HepG2 (cell line): ENCODE measurements at regions not wholly inside any gene's neighbourhood (a gene's known extent, or its start where the extent isn't known, plus 50 kb on each side); places are given as distances from the start of the nearest gene placed in this dataset.

ENCODE experiments used
- ATAC-seq: fragments of 200-7000 bp; cut with Tn5 transposase; 3 replicates; pipeline ENCODE4 v1.9.1; 2020; ENCODE audit warnings: mild to moderate bottlenecking, moderate library complexity
- BruUV-seq: library from RNA; stranded (reverse); fragments of 400-500 nt; replicated peaks from 2 replicates; lab custom pipeline; 2021; lab: Mats Ljungman, UMichigan
- CTCF ChIA-PET: fragments of 300-600 bp; formaldehyde crosslinking; extraction: SDS; loops from one replicate; lab custom pipeline; 2021; ENCODE audit warnings: low total read pairs, inconsistent platforms, low intra/inter-chr PET ratio; lab: Yijun Ruan, JAX
- POLR2A ChIA-PET: fragments of 350-600 bp; sonication (Branson Sonifier 250); formaldehyde crosslinking; loops from one replicate; lab custom pipeline; 2020; ENCODE audit warnings: antibody characterized with exemption, inconsistent platforms; lab: Yijun Ruan, JAX
- DNase-seq: peaks from one replicate; pipeline ENCODE4 v3.0.0-alpha.2; 2015; ENCODE audit warnings: low spot score
- FAIRE-seq: peaks from 3 replicates; lab custom pipeline; 2011; peaks lifted over from hg19 to GRCh38; lab: Jason Lieb, UNC
- H2AFZ ChIP-seq: one replicate; pipeline ENCODE4 v1.6.1; 2011; ENCODE audit warnings: low read length, inconsistent platforms
- H3K27ac ChIP-seq: fragments of 300-600 bp; 3 replicates; pipeline ENCODE4 v1.8.0; 2011; ENCODE audit warnings: mixed run types, mild to moderate bottlenecking, mixed read lengths, low read length, inconsistent platforms; ENCODE audit not compliant: insufficient read depth; ENCODE audit errors: extremely low read length
- H3K27me3 ChIP-seq, 2 experiments: fragments of 200-600 bp in 1 of 2; 2 replicates in 1 of 2; 3 replicates in 1 of 2; pipeline versions ENCODE4 v1.6.0 to v1.8.0; 2011; ENCODE audit warnings: low read length in 2 of 2, mild to moderate bottlenecking in 2 of 2, moderate library complexity in 2 of 2, inconsistent platforms in 1 of 2; ENCODE audit not compliant: insufficient read depth in 2 of 2, control insufficient read depth in 1 of 2
- H3K36me3 ChIP-seq, 2 experiments: fragments of 200-600 bp in 1 of 2; replicated peaks in 1 of 2; 2 replicates in 1 of 2; 3 replicates in 1 of 2; pipeline versions ENCODE4 v1.5.1 to v1.8.0; 2011; ENCODE audit warnings: low read length in 2 of 2, inconsistent platforms in 1 of 2; ENCODE audit not compliant: insufficient read depth in 2 of 2, control insufficient read depth in 1 of 2
- H3K4me1 ChIP-seq: 2 replicates; pipeline ENCODE4 v1.5.1; 2012; ENCODE audit warnings: low read length, inconsistent platforms; ENCODE audit not compliant: insufficient read depth
- H3K4me2 ChIP-seq: 2 replicates; pipeline ENCODE4 v1.6.0; 2011; ENCODE audit warnings: low read depth, low read length, inconsistent platforms
- H3K4me3 ChIP-seq, 3 experiments: fragments of 200-600 bp in 1 of 3; sonication (generic), shearing (Covaris generic) in 1 of 3; replicated peaks in 1 of 3; 2 replicates each; pipeline ENCODE4 v1.5.1; 2011 to 2016; ENCODE audit warnings: low read length in 3 of 3, inconsistent platforms in 2 of 3, low read depth in 2 of 3, mild to moderate bottlenecking in 2 of 3, control low read depth in 1 of 3, mixed read lengths in 1 of 3; ENCODE audit not compliant: insufficient read depth in 1 of 3
- H3K79me2 ChIP-seq: one replicate; pipeline ENCODE4 v1.6.1; 2011; ENCODE audit warnings: low read length, inconsistent platforms; ENCODE audit not compliant: insufficient read depth
- H3K9ac ChIP-seq: 2 replicates; pipeline ENCODE4 v1.6.0; 2011; ENCODE audit warnings: mild to moderate bottlenecking, low read depth, low read length, inconsistent platforms; ENCODE audit not compliant: insufficient read depth
- H3K9me3 ChIP-seq: 2 replicates; pipeline ENCODE4 v1.5.1; 2012; ENCODE audit warnings: mild to moderate bottlenecking, low read length
- H4K20me1 ChIP-seq: 2 replicates; pipeline ENCODE4 v1.6.0; 2011; ENCODE audit warnings: inconsistent platforms, mild to moderate bottlenecking, low read length, moderate library complexity; ENCODE audit not compliant: insufficient read depth
- FLYWCH1 ChIP-seq: sonication (generic); formaldehyde crosslinking; IDR thresholded peaks from 2 replicates; pipeline ENCODE4 v1.8.1; 2023; ENCODE audit warnings: mild to moderate bottlenecking, missing genetic modification reagents
- GATAD2A ChIP-seq: IDR thresholded peaks from 2 replicates; pipeline ENCODE4 v1.6.1; 2016
- JARID2 ChIP-seq: sonication (generic); formaldehyde crosslinking; IDR thresholded peaks from 2 replicates; pipeline ENCODE4 v1.8.1; 2023; ENCODE audit warnings: missing genetic modification reagents, inconsistent platforms; ENCODE audit not compliant: insufficient replicate concordance
- XBP1 ChIP-seq: sonication (generic); formaldehyde crosslinking; IDR thresholded peaks from 2 replicates; pipeline ENCODE4 v1.5.0; 2020; ENCODE audit warnings: missing genetic modification reagents
- ZHX2 ChIP-seq, 2 experiments: sonication (generic) in 1 of 2; formaldehyde crosslinking in 1 of 2; IDR thresholded peaks; 2 replicates each; pipeline versions ENCODE4 v1.6.1 to v1.9.0; 2014 to 2022; ENCODE audit warnings: antibody characterized with exemption in 1 of 2, borderline replicate concordance in 1 of 2, inconsistent platforms in 1 of 2, low read depth in 1 of 2, missing genetic modification reagents in 1 of 2
- ZNF101 ChIP-seq: sonication (generic); formaldehyde crosslinking; IDR thresholded peaks from 2 replicates; pipeline ENCODE4 v1.4.0; 2020; ENCODE audit warnings: mild to moderate bottlenecking, low read depth, missing genetic modification reagents, borderline replicate concordance
- ZNF362 ChIP-seq: sonication (generic); formaldehyde crosslinking; IDR thresholded peaks from 2 replicates; pipeline ENCODE4 v1.4.0; 2020; ENCODE audit warnings: missing genetic modification reagents, mild to moderate bottlenecking, borderline replicate concordance
- ZNF562 ChIP-seq: sonication (generic); formaldehyde crosslinking; IDR thresholded peaks from 2 replicates; pipeline ENCODE4 v1.8.0; 2022; ENCODE audit warnings: missing genetic modification reagents, borderline replicate concordance
- ZNF577 ChIP-seq: sonication (generic); formaldehyde crosslinking; IDR thresholded peaks from 2 replicates; pipeline ENCODE4 v1.4.0; 2020; ENCODE audit warnings: mild to moderate bottlenecking, low read depth, missing genetic modification reagents, borderline replicate concordance
- ZNF580 ChIP-seq: IDR thresholded peaks from 2 replicates; pipeline ENCODE4 v1.6.1; 2016; ENCODE audit warnings: low read depth, borderline replicate concordance
- ZNF605 ChIP-seq: sonication (generic); formaldehyde crosslinking; IDR thresholded peaks from 2 replicates; pipeline ENCODE4 v1.8.0; 2022; ENCODE audit warnings: mild to moderate bottlenecking, missing genetic modification reagents
- ZNF784 ChIP-seq: sonication (generic); formaldehyde crosslinking; IDR thresholded peaks from 2 replicates; pipeline ENCODE4 v1.5.1; 2020; ENCODE audit warnings: missing genetic modification reagents, mild to moderate bottlenecking, borderline replicate concordance
- ZNF800 ChIP-seq: sonication (generic); formaldehyde crosslinking; IDR thresholded peaks from 2 replicates; pipeline ENCODE4 v1.4.0; 2020; ENCODE audit warnings: missing genetic modification reagents
- WGBS: methylation state at CpG from one replicate; pipeline ENCODE4 v1.1.6; 2017; ENCODE audit warnings: low lambda C conversion rate; 5-methylcytosine and 5-hydroxymethylcytosine counted together
- in situ Hi-C: cut with HindIII; loops from 2 replicates; pipeline ENCODE4 v1.10.0; 2017; ENCODE audit warnings: low pct_unique_long_range_greater_than_20kb; ENCODE audit not compliant: extremely low pct_ligation_motif_present
- intact Hi-C: fragments of 100-400 bp; cut with micrococcal nuclease; formaldehyde crosslinking; loops from one replicate; pipeline ENCODE4 v1.10.0; 2022; ENCODE audit not compliant: unreplicated experiment

DNA sequence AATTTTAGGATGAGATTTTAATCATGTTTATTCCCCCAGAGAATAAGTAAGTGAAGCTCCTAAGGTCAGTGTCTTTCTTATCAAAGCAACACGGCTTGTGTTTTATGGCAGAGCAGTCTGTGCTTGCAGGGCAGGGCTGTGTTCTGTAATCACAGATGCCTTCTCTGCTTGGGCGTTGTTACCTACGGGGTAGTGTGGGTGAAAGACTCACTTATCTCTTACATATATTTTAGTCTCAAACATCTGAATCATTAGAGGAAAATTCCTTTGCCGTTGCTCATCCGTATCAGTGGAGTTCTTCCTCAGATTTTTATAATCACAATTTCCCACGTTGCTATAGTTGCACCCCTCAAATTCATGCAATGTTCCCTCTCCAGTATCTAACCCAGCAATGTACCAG is 271.7 kb upstream of the MEIS2 start (continued):
- TF ChIP-seq ZNF580 (CRISPR knock-in tag) (no peak), JARID2 (CRISPR knock-in tag) (no peak), FLYWCH1 (CRISPR knock-in tag) (no peak), GATAD2A (CRISPR knock-in tag) (no peak), ZHX2 (IDR thresholded peaks at IDR 0.05; ENCODE audit: low read depth) (no peak), ZHX2 (CRISPR knock-in tag; IDR thresholded peaks at IDR 0.05; ENCODE audit: borderline replicate concordance) (no peak)

GRCh38 chr15:37375519-37375918 is 275.2 kb upstream of the MEIS2 start:
- Histone ChIP-seq H2AFZ (no peak overlapping the region), H3K4me2 (no peak overlapping the region), H3K9me3 (no peaks in the 10 kb centered on the region), H3K4me3 (no peak overlapping the region), H3K4me1 (no peaks in the 10 kb centered on the region), H3K9ac (no peak overlapping the region), H3K36me3 (no peaks in the 10 kb centered on the region), H4K20me1 (no peaks in the 10 kb centered on the region), H3K27ac (no peak overlapping the region), H3K27me3 (no peaks in the 10 kb centered on the region), H3K79me2 (no peaks in the 10 kb centered on the region)
- no TSS peak for BruUV-seq
- 0% methylated on average over 2 of the region's 3 CpGs for WGBS
- CTCF ChIA-PET: no interaction called here
- ATAC-seq (no peak), FAIRE-seq (no peak), DNase-seq (no peak)
- POLR2A ChIA-PET: no interaction called here
- intact Hi-C loops: no loop called here
- in situ Hi-C loops: no loop called here
- TF ChIP-seq ZNF784 (CRISPR knock-in tag) (no peak), ZNF577 (CRISPR knock-in tag) (no peak), ZNF362 (CRISPR knock-in tag) (no peak), ZNF101 (CRISPR knock-in tag) (no peak), ZNF605 (CRISPR knock-in tag) (no peak), ZNF800 (CRISPR knock-in tag) (no peak), XBP1 (CRISPR knock-in tag) (no peak), ZNF562 (no peak)
